ENCODE measurements at regions not wholly inside any gene's neighbourhood (a gene's known extent, or its start where the extent isn't known, plus 50 kb on each side); places are given as distances from the start of the nearest gene placed in this dataset.

DNA sequence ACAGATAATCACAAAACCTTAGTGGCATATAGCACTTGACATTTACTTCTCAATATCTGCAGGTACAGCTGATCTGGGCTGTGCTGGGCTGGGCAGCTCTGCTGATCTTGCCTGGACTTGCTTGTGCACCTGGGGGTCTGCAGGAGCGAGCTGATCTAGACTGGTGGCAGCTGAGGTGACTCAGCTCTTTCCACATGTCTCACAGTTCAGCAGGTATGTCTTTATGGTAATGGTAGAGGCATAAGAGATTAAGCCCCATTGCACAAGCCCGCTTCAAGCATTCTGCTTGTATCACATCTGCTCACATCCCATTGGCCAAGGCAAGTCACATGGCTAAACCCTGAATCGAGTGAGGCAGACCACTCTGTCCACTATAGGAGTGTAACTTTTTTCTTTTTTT lies 506.7 kb downstream of the BCOR start:
- Histone ChIP-seq H3K9ac (ENCODE audit: low read length) (no peak overlapping the region), H3K4me1 (ENCODE audit: insufficient read depth, low read length) (no peaks in the 10 kb centered on the region), H3K9me2 (replicated peaks; ENCODE audit: low read length) (no peaks in the 10 kb centered on the region), H3K4me2 (ENCODE audit: low read length) (no peak overlapping the region), H2AFZ (ENCODE audit: low read length) (no peak overlapping the region), H3K9me3 (ENCODE audit: low read length) (no peaks in the 10 kb centered on the region), H3F3A (ENCODE audit: low read length, unreplicated experiment) (no peaks in the 10 kb centered on the region), H3K27me3 (ENCODE audit: low read length) (peaks cover 20% of the 10 kb centered on the region), H3K79me2 (ENCODE audit: low read length) (no peaks in the 10 kb centered on the region), H3K27ac (ENCODE audit: low read length) (no peak overlapping the region), H3K4me3 (ENCODE audit: low read length) (no peak overlapping the region), H4K20me1 (ENCODE audit: low read length) (no peaks in the 10 kb centered on the region), H3K36me3 (ENCODE audit: low read depth, low read length) (no peaks in the 10 kb centered on the region)
- ChIA-PET POLR2A (ENCODE audit: unreplicated experiment) (no interaction called here), CTCF (no interaction called here)
- DNase-seq, result no peak
- intact Hi-C loops (cut with micrococcal nuclease), result no loop called here
- no TSS peak for BruUV-seq (replicated peaks)
- TF ChIP-seq, protein P1, sequence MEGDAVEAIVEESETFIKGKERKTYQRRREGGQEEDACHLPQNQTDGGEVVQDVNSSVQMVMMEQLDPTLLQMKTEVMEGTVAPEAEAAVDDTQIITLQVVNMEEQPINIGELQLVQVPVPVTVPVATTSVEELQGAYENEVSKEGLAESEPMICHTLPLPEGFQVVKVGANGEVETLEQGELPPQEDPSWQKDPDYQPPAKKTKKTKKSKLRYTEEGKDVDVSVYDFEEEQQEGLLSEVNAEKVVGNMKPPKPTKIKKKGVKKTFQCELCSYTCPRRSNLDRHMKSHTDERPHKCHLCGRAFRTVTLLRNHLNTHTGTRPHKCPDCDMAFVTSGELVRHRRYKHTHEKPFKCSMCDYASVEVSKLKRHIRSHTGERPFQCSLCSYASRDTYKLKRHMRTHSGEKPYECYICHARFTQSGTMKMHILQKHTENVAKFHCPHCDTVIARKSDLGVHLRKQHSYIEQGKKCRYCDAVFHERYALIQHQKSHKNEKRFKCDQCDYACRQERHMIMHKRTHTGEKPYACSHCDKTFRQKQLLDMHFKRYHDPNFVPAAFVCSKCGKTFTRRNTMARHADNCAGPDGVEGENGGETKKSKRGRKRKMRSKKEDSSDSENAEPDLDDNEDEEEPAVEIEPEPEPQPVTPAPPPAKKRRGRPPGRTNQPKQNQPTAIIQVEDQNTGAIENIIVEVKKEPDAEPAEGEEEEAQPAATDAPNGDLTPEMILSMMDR (conservative IDR thresholded peaks at IDR 0.05; ENCODE audit: low read depth, low read length), result no peak
- TF ChIP-seq EZH2phosphoT487 (IDR thresholded peaks at IDR 0.05; ENCODE audit: borderline replicate concordance, low read length) (no peak), EZH2 (IDR thresholded peaks at IDR 0.05; ENCODE audit: low read length, unreplicated experiment) (no peak)
- ATAC-seq, result no peak

DNA sequence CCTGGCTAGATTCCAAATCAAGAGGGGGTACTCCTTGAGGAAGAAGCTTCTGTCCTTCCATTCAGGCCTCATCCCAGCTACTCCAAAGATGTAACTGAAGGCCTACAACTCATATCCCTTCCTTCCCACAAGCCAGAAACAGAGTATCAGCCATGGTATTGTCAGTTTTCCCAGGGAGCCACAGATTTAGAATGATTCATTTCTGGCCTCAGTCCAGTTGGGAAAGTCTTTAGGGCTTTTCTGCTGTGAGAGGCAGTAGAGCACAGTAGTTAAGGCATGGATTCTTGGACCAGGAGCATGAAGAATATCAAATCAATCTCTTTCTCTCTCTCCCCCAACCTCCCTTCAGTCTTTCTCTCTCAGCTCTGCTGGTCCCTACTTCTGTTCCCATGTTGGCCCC lies 505.0 kb downstream of the BCOR start:
- H2AFZ ChIP-seq (ENCODE audit: low read length), result no peak overlapping the region
- ChIA-PET CTCF (no interaction called here), POLR2A (ENCODE audit: unreplicated experiment) (no interaction called here)
- BruUV-seq (replicated peaks), result no TSS peak
- no peak overlapping the region for H3K9ac ChIP-seq (ENCODE audit: low read length)
- no peak overlapping the region for H3K27ac ChIP-seq (ENCODE audit: low read length)
- intact Hi-C loops (cut with micrococcal nuclease), result no loop called here
- H3K4me2 ChIP-seq (ENCODE audit: low read length), result no peak overlapping the region
- peaks cover 20% of the 10 kb centered on the region for H3K27me3 ChIP-seq (ENCODE audit: low read length)
- no peak overlapping the region for H3K4me3 ChIP-seq (ENCODE audit: low read length)
- H3K9me2 ChIP-seq (replicated peaks; ENCODE audit: low read length), result no peaks in the 10 kb centered on the region
- H3K9me3 ChIP-seq (ENCODE audit: low read length), result no peaks in the 10 kb centered on the region
- DNase-seq, result peak; percentile 10
- H4K20me1 ChIP-seq (ENCODE audit: low read length), result no peaks in the 10 kb centered on the region
- no peaks in the 10 kb centered on the region for H3K79me2 ChIP-seq (ENCODE audit: low read length)
- no peak for ATAC-seq
- H3K36me3 ChIP-seq (ENCODE audit: low read depth, low read length), result no peaks in the 10 kb centered on the region
- no peaks in the 10 kb centered on the region for H3F3A ChIP-seq (ENCODE audit: low read length, unreplicated experiment)
- no peaks in the 10 kb centered on the region for H3K4me1 ChIP-seq (ENCODE audit: insufficient read depth, low read length)
- TF ChIP-seq, protein P1 (conservative IDR thresholded peaks at IDR 0.05; ENCODE audit: low read depth, low read length), result no peak
- TF ChIP-seq EZH2 (IDR thresholded peaks at IDR 0.05; ENCODE audit: low read length, unreplicated experiment) (no peak), EZH2phosphoT487 (IDR thresholded peaks at IDR 0.05; ENCODE audit: borderline replicate concordance, low read length) (no peak)

DNA sequence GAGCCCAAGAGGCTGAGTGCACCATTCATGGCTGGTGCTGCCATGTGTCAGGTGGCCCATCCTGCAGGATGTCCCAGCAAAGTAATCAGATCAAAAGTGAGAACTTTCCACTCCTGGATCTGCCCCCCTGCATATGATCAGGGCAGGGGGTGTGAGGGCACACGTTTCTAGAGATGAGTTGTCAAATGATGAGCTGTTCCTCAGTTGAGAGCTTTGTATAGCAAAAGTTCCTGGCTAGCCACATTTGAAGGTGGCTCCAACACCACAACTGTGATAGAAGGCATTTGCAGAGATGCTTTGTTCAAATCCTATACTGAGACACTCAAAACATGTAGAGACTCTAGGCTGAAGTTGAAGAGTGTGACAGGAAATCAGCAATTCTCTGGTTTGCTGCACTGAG lies 501.8 kb downstream of the BCOR start:
- POLR2A ChIA-PET (ENCODE audit: unreplicated experiment), result no interaction called here
- Histone ChIP-seq H3F3A (ENCODE audit: low read length, unreplicated experiment) (no peaks in the 10 kb centered on the region), H3K4me1 (ENCODE audit: insufficient read depth, low read length) (no peaks in the 10 kb centered on the region), H3K4me3 (ENCODE audit: low read length) (no peak overlapping the region), H2AFZ (ENCODE audit: low read length) (no peak overlapping the region), H3K27ac (ENCODE audit: low read length) (no peak overlapping the region), H3K9me2 (replicated peaks; ENCODE audit: low read length) (no peaks in the 10 kb centered on the region), H3K36me3 (ENCODE audit: low read depth, low read length) (no peaks in the 10 kb centered on the region), H3K4me2 (ENCODE audit: low read length) (no peak overlapping the region), H4K20me1 (ENCODE audit: low read length) (no peaks in the 10 kb centered on the region), H3K9me3 (ENCODE audit: low read length) (no peaks in the 10 kb centered on the region), H3K79me2 (ENCODE audit: low read length) (no peaks in the 10 kb centered on the region), H3K9ac (ENCODE audit: low read length) (no peak overlapping the region), H3K27me3 (ENCODE audit: low read length) (peaks cover 3% of the 10 kb centered on the region)
- BruUV-seq (replicated peaks), result no TSS peak
- ATAC-seq, result no peak
- CTCF ChIA-PET, result no interaction called here
- no peak for DNase-seq
- intact Hi-C loops (cut with micrococcal nuclease), result no loop called here
- TF ChIP-seq EZH2 (IDR thresholded peaks at IDR 0.05; ENCODE audit: low read length, unreplicated experiment), result no peak
- TF ChIP-seq, protein P1 (conservative IDR thresholded peaks at IDR 0.05; ENCODE audit: low read depth, low read length), result no peak
- TF ChIP-seq EZH2phosphoT487 (IDR thresholded peaks at IDR 0.05; ENCODE audit: borderline replicate concordance, low read length), result no peak
